K562 (cell line): ENCODE measurements at regions not wholly inside any gene's neighbourhood (a gene's known extent, or its start where the extent isn't known, plus 50 kb on each side); places are given as distances from the start of the nearest gene placed in this dataset.
A peak's percentile ranks its signal among the peaks of the same experiment; 100 is the strongest.

Source experiments
- ATAC-seq: fragments of 200-7000 bp; cut with Tn5 transposase; 3 replicates; pipeline ENCODE4 v1.9.1; 2020; ENCODE audit warnings: moderate library complexity
- BruUV-seq: library from RNA; stranded (reverse); fragments of 400-500 nt; replicated peaks from 2 replicates; lab custom pipeline; 2021; lab: Mats Ljungman, UMichigan
- CTCF ChIA-PET: fragments of 300-600 bp; formaldehyde crosslinking; extraction: SDS; loops from one replicate; lab custom pipeline; 2021; ENCODE audit warnings: low intra/inter-chr PET ratio; lab: Yijun Ruan, JAX
- POLR2A ChIA-PET: fragments of 300-600, 350-650 bp; sonication (Branson Sonifier 250); formaldehyde crosslinking; extraction: SDS; loops from one replicate; lab custom pipeline; 2021; ENCODE audit warnings: antibody characterized with exemption, inconsistent platforms; lab: Yijun Ruan, JAX
- DNase-seq, 4 experiments: peaks; one replicate each; pipeline versions ENCODE4 v3.0.0 to v3.0.0-alpha.2; 2011 to 2018; ENCODE audit warnings: low spot score in 3 of 4, mixed read lengths in 3 of 4; ENCODE audit errors: extremely low read depth in 1 of 4
- FAIRE-seq: peaks from 2 replicates; lab custom pipeline; 2011; peaks lifted over from hg19 to GRCh38; lab: Jason Lieb, UNC
- H2AFZ ChIP-seq: 2 replicates; pipeline ENCODE4 v1.6.0; 2011; ENCODE audit warnings: low read depth, low read length, control low read depth, inconsistent platforms
- H3K27ac ChIP-seq: fragments of 200-600 bp; 3 replicates; pipeline ENCODE4 v1.8.0; 2011; ENCODE audit warnings: low read depth, mild to moderate bottlenecking, control low read depth, inconsistent platforms, low read length, moderate library complexity, mixed read lengths; ENCODE audit errors: extremely low read depth
- H3K27me3 ChIP-seq, 2 experiments: fragments of 300-600 bp in 1 of 2; 2 replicates in 1 of 2; 3 replicates in 1 of 2; pipeline versions ENCODE4 v1.6.0 to v1.8.0; 2011; ENCODE audit warnings: inconsistent platforms in 2 of 2, low read length in 2 of 2, mild to moderate bottlenecking in 1 of 2, mixed read lengths in 1 of 2, moderate library complexity in 1 of 2; ENCODE audit not compliant: control insufficient read depth in 2 of 2, insufficient read depth in 2 of 2
- H3K36me3 ChIP-seq: fragments of 300-600 bp; 3 replicates; pipeline ENCODE4 v1.8.0; 2011; ENCODE audit warnings: mild to moderate bottlenecking, low read length, inconsistent platforms; ENCODE audit not compliant: control insufficient read depth, insufficient read depth
- H3K4me1 ChIP-seq, 2 experiments: fragments of 200-600 bp in 1 of 2; replicated peaks in 1 of 2; 2 replicates in 1 of 2; 3 replicates in 1 of 2; pipeline versions ENCODE4 v1.5.1 to v1.8.0; 2011; ENCODE audit warnings: inconsistent platforms in 2 of 2, low read length in 2 of 2, mild to moderate bottlenecking in 1 of 2, mixed read lengths in 1 of 2, moderate library complexity in 1 of 2; ENCODE audit not compliant: control insufficient read depth in 2 of 2, insufficient read depth in 2 of 2
- H3K4me2 ChIP-seq: 2 replicates; pipeline ENCODE4 v1.6.1; 2011; ENCODE audit warnings: low read length, control low read depth, inconsistent platforms, mixed read lengths; ENCODE audit not compliant: insufficient read depth
- H3K4me3 ChIP-seq: fragments of 200-600 bp; sonication (generic), shearing (Covaris generic); 2 replicates; pipeline ENCODE4 v1.5.1; 2016; ENCODE audit warnings: control low read depth, inconsistent platforms
- H3K79me2 ChIP-seq: fragments of 200-600 bp; 3 replicates; pipeline ENCODE4 v1.8.0; 2011; ENCODE audit warnings: low read length, inconsistent platforms; ENCODE audit not compliant: control insufficient read depth, insufficient read depth
- H3K9ac ChIP-seq, 2 experiments: 2 replicates each; pipeline versions ENCODE4 v1.6.0 to v1.6.1; 2011; ENCODE audit warnings: low read depth in 2 of 2, low read length in 2 of 2, control low read depth in 1 of 2, inconsistent platforms in 1 of 2, mild to moderate bottlenecking in 1 of 2, mixed read lengths in 1 of 2; ENCODE audit not compliant: insufficient read depth in 1 of 2
- H3K9me1 ChIP-seq: one replicate; pipeline ENCODE4 v1.6.0; 2011; ENCODE audit warnings: inconsistent platforms, mild to moderate bottlenecking, low read length, moderate library complexity; ENCODE audit not compliant: control insufficient read depth, insufficient read depth
- H3K9me3 ChIP-seq: replicated peaks from 2 replicates; pipeline ENCODE4 v1.5.1; 2011; ENCODE audit warnings: low read depth, low read length, inconsistent platforms; ENCODE audit not compliant: control insufficient read depth, insufficient read depth
- H4K20me1 ChIP-seq: replicated peaks from 2 replicates; pipeline ENCODE4 v1.6.1; 2011; ENCODE audit warnings: low read length, inconsistent platforms, mixed read lengths; ENCODE audit not compliant: control insufficient read depth, insufficient read depth
- DIDO1 ChIP-seq: fragments of 450-650 bp; IDR thresholded peaks from 2 replicates; pipeline ENCODE4 v1.6.1; 2016; ENCODE audit warnings: low read depth, missing biosample characterization, missing genetic modification characterization
- ELF2 ChIP-seq: fragments of 250-450 bp; sonication (Bioruptor Pico); IDR thresholded peaks from 2 replicates; pipeline ENCODE4 v1.5.0; 2021; ENCODE audit warnings: mild to moderate bottlenecking
- GABPA ChIP-seq: fragments of 200-800 bp; sonication (Bioruptor generic); conservative IDR thresholded peaks from 2 replicates; pipeline ENCODE4 v1.6.1; 2016; ENCODE audit warnings: low read depth, missing genetic modification characterization, missing compliant biosample characterization
- GTF3C2 ChIP-seq: IDR thresholded peaks from 3 replicates; pipeline ENCODE4 v1.6.1; 2011; ENCODE audit warnings: borderline replicate concordance, mild to moderate bottlenecking, moderate library complexity; ENCODE audit not compliant: insufficient read length; ENCODE audit errors: extremely low read depth
- ZBTB40 ChIP-seq, 2 experiments: fragments of 450-650 bp in 1 of 2; sonication (generic) in 1 of 2; formaldehyde crosslinking in 1 of 2; IDR thresholded peaks; 2 replicates each; pipeline versions ENCODE4 v1.7.1 to v1.9.0; 2016 to 2022; ENCODE audit warnings: inconsistent platforms in 1 of 2, mild to moderate bottlenecking in 1 of 2, missing genetic modification reagents in 1 of 2
- ZNF12 ChIP-seq: sonication (generic); formaldehyde crosslinking; IDR thresholded peaks from 2 replicates; pipeline ENCODE4 v1.4.0; 2020; ENCODE audit warnings: mild to moderate bottlenecking, missing genetic modification reagents
- ZNF174 ChIP-seq: fragments of 250-450 bp; sonication (Bioruptor Pico); IDR thresholded peaks from 2 replicates; pipeline ENCODE4 v1.4.0; 2020; ENCODE audit warnings: mild to moderate bottlenecking
- WGBS: fragments of 100-300 bp; shearing (Covaris generic); methylation state at CpG from one replicate; pipeline ENCODE4 v1.1.6; 2016; ENCODE audit warnings: low coverage, mixed read lengths; ENCODE audit not compliant: insufficient coverage; ENCODE audit errors: missing lambda C conversion rate; 5-methylcytosine and 5-hydroxymethylcytosine counted together
- in situ Hi-C: fragments of 300-500 bp; cut with MboI; formaldehyde crosslinking; loops from 4 replicates; pipeline ENCODE4 v1.15.0; 2018; ENCODE audit warnings: inconsistent platforms, mixed read lengths
- intact Hi-C: fragments of 100-400 bp; cut with micrococcal nuclease; formaldehyde crosslinking; loops from 2 replicates; pipeline ENCODE4 v1.14.2; 2022

GRCh38 chr11:45470151-45470793, 184.1 kb upstream of the SYT13 start (continued):
- no peak for TF ChIP-seq GTF3C2

GRCh38 chr11:45468267-45468856, 182.2 kb upstream of the SYT13 start:
- ATAC-seq (peak; percentile 75), FAIRE-seq (no peak), DNase-seq (peak; percentile 9 to 19 (median 12))
- no peaks in the 10 kb centered on the region for H3K4me1 ChIP-seq
- H3K79me2 ChIP-seq: no peaks in the 10 kb centered on the region
- H3K4me3 ChIP-seq: no peak overlapping the region
- no peak overlapping the region for H3K27ac ChIP-seq
- no peaks in the 10 kb centered on the region for H3K9me3 ChIP-seq
- peak overlapping the region; percentile 72 for H2AFZ ChIP-seq
- no peaks in the 10 kb centered on the region for H3K9me1 ChIP-seq
- ChIA-PET POLR2A (interaction anchor here (1.1 kb wide), 1 partner anchor 8 kb away, joined by 3 read pairs; no protein-coding TSS in a partner anchor), CTCF (no interaction called here)
- H3K27me3 ChIP-seq: peaks cover 2 to 20% of the 10 kb centered on the region in 2 experiments; a peak in 4 of 5 replicates
- in situ Hi-C loops: no loop called here
- H3K4me2 ChIP-seq: peak overlapping the region; percentile 41
- 6% methylated on average over 7 of the region's 7 CpGs for WGBS
- no peak overlapping the region for H3K9ac ChIP-seq
- intact Hi-C loops: no loop called here
- no peaks in the 10 kb centered on the region for H3K36me3 ChIP-seq
- BruUV-seq: no TSS peak
- H4K20me1 ChIP-seq: no peaks in the 10 kb centered on the region; the same call in 1 of the 2 replicates
- TF ChIP-seq GABPA (tag) (peak; percentile 87), ZNF12 (no peak), ZNF174 (CRISPR knock-in tag) (no peak), ELF2 (CRISPR knock-in tag) (no peak), DIDO1 (peak; percentile 67; the same call in 1 of the 2 replicates), ZBTB40 (IDR thresholded peaks at IDR 0.05) (peak; percentile 85), ZBTB40 (CRISPR knock-in tag; IDR thresholded peaks at IDR 0.05) (no peak)
